GM03348 (cell line): ENCODE measurements at regions not wholly inside any gene's neighbourhood (a gene's known extent, or its start where the extent isn't known, plus 50 kb on each side); places are given as distances from the start of the nearest gene placed in this dataset.
"Not testable (repeated sequence)": the region's sequence is repeated elsewhere in the genome, so short reads cannot be mapped to it uniquely, and the experiment has no call there.

Experiments
- DNase-seq: peaks from one replicate; pipeline ENCODE4 v3.0.0; 2012; ENCODE audit warnings: low spot score

DNA sequence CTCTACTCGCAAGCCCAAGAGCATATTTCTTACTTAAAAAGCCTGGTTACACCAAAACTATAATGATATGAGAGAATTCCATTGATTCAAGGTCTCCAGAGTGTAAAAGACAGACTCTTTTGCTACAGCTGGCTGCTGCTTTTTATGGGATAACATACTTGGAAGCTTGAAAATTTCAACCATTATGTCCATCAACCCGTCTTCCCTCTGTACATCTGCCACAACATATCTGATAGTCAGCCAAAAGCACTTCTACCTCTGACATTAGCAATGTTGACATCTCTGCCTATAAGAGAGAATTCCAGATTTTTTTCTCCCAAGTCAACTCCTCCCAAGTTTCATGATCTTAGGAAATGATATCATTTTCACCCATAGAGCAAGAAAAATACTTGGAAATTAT is 54.4 kb upstream of the IQCM start:
- no peak for DNase-seq

DNA sequence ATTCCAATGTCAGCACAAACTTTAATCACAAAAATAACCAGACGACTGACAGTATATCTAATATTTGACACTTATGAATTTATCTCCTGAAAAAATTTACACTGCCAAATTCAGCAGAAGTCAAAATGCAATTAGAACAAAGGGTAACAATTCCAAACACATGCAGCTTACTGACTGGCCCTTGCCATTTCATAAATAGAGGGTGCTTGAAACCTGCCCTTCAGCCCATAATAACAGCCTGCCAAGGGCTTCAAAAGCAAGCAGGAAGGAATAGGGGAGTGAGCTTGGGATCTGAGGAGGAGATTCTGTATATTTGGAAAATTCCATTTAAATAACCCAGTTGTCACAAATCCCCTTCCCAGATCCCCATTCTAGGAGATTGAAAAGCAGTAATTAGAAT is 66.1 kb upstream of the IQCM start:
- no peak for DNase-seq

DNA sequence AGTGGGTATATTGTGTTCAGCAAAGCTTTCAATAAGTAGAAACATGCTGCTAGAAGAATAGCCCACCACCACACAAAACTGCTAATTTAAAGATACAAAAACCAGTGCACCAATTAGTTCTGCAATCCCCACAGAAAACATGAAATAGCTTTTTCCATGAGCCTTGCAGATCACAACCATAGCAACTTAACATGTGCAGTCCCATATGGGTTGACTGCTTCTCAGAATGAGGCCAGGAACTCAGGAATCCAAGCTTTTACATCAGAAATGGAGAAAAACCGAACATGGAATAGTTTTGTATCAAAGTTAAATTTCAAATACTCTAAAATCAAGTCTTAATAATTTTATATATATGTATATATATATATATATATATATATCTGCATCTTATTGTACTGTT is 66.6 kb upstream of the IQCM start:
- no peak for DNase-seq

DNA sequence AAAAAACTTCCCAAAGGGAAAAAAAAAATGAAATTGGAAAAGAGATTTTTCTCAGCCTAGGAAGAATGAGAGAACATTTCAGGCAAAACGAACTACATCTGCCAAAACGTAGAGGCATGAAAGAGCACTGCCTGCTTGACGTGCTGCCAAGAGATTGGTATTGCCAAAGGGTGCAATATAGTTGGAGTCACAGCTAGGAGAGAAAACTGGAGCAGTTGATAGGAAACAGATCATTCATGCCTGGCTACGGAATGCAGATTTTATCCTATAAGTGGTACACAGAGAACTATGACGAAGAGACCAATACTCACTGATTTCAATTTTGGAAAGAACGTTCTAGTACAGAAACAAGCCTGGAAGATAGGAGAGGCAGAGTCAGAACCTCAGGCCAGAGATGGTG is 68.4 kb upstream of the IQCM start:
- DNase-seq: peak; percentile 15

DNA sequence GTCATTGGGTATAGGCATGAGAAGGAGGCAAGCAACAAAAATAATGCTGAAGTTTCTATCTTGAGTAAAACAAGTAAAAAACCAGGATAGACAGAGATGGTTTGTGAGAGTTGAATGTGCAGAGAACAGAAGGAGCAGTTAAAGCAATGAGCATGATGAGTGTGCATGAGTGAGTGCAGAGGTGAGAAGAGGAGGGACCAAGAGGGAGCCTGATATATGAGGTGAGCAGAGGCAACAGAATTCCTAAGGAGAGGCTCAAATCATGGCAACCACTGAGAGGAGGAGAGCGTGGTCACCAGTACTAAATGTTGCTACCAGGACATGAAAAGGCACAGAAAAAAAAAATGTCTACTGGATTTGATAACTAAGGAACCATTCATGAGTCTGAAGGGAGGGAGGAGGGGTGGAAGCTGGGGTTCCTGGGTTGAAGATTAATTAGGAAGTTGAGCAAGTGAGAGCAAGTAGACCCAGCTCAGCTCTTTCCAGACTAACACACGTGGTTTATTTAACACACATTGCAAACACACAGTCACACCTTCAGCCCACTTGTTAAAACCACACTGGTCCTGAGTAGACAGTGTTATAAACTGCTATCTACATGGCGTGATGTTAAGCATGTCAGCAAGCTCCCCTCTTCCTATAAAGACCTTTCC is 69.0 kb upstream of the IQCM start:
- no peak for DNase-seq

DNA sequence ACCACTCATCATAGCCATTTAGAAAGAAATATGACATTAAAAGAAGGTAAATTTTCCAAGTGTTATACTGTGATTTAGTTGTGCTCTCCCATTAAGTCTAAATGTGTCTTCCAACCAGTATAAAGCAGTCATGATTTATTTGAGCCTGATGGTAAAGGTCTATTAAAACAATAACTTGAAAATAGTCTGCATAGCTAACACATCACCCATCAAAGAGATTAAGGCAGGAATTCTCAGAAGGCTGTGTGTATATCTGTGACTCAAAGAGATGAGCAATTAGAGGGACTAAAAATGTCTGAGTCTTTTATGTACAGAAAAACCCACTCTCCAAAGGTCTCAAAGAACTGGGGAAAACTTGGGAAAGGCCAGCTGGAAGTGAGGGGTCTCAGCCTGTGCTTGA is 70.3 kb upstream of the IQCM start:
- DNase-seq: peak; percentile 54

DNA sequence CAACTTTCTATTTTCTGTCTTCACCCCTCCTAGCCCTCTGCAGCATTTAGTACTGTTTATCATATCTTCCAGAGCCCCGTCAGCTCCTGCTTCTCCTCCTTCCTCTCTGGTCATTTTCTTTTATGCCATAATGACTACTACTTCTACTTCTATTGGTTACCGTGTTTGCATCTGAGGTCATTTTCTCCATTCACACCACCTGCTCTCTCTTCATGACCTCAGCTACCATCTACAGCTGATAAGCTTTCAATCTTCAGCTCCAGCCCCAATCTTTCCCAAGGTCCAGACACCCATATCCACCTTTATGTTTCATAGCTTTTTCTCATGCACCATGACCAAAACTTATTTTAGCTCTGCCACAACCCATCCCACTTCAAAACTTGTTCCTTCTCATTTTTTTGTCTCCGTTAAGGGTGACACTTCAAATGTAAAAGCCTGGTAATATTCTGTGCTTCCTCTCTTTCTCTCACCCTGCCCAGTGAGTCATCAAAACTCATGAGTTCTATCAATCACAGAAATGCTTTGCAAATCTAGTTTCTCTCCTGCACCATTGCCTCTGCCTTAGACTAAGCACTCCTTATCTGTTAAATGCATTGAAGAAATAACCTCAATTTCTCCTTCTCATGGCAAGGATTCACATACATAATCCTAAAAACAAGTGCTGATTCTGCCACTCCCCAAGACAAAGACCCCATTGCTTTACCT is 71.3 kb upstream of the IQCM start:
- no peak for DNase-seq

DNA sequence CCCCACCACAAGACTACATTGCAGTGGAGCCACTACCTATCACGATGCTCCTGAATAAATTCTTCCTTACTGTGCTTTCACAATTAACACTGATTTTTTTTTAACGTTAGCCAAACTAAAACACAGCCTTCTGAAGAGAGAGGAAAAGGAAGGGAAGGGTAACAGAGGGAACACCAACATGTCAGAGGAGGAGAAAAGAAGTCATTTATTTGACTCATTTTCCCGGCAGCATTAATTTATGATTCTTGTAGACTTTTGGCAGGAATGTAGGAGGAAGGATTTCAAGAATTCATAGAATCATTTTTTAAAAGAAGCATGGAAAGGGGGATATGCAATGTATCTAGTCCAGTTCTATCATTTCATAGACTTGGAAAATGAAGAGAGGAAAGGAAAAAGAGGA is 74.3 kb upstream of the IQCM start:
- DNase-seq: peak; percentile 13

DNA sequence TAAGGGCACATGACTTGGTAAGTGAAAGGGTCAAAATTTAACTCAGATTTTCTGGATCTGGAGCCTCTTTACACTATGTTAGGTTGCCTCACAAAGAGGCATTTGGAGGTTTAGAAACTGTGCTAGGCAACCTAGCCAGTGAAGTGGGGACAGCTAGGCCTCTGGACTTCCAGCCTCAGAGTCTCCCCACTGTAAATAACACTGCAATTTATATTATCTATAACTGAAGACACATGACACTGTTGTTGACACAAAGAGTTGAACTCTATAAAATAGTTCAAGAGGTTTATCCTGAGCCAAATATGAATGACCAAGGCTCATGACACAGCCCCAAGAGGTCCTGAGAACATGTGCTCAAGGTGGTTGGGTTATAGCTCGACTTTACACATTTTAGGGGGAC is 74.9 kb upstream of the IQCM start:
- DNase-seq: no peak

DNA sequence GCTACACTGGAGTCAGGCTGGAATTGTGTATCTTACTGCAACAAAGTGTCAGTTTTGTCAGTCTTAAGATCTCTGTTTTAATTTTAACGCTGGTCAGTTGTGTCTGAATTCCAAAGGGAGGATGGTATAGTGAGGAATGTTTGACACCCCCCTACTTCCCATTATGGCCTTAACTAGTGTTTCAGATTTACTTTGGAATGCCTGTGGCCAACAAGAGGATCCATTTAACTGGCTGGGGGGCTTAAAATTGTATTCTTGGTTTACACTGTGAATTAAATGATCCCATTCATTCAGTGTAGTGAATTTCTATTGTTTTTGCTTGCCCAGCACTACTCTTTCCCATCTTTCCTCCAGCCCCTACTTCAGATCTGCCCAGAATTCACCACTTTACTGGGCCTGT is 75.8 kb upstream of the IQCM start:
- DNase-seq: no peak

DNA sequence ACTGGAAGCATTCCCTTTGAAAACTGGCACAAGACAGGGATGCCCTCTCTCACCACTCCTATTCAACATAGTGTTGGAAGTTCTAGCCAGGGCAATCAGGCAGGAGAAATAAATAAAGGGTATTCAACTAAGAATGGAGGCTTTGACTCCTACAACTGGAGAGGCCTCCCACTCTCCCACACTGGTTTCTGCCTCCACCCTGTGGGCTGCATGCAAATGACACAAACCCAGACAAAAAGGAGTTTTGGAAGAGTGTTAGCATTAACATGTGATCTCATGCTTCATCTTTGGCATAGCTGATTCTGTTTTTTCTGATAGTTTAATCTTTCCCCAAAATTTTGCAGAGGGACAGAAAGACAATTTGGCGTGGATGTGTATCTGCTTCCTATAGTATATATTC is 80.8 kb upstream of the IQCM start:
- peak; percentile 67 for DNase-seq

DNA sequence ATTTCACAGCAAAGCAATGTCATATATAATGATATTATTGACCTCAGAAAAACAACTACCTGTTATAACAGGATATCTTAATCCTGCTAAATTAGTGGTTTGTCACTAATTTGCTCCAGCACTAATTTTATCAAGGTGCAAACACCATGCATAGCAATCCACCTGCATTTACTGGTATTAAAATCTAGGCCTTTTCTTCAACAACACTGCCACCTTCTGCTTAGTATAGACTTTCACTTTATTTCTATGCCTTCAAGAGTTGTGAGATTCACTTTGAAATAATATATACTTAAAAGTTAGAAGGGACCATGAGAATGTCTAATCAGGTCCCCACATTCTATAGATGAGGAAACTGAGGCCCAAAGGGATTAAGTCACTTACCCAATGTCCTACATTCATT is 82.1 kb upstream of the IQCM start:
- DNase-seq: peak; percentile 27

DNA sequence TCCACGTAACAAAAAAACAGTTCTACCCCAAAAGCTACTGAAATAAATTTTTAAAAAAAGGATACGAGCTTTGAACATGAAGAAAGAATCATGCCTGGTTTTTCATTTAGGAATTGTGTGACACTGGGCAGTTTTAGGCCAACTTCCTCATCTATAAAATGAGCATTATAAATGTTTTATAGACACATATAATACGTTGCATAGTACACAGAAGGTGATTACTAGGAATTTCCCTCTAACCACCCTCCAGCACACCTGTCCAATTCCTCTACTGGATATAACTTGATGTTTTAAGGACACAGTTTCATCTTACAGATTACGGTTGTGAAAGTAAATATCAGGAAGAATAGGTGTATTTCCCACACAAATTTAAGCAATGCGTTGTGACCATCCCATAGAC is 85.5 kb upstream of the IQCM start:
- DNase-seq: no peak

DNA sequence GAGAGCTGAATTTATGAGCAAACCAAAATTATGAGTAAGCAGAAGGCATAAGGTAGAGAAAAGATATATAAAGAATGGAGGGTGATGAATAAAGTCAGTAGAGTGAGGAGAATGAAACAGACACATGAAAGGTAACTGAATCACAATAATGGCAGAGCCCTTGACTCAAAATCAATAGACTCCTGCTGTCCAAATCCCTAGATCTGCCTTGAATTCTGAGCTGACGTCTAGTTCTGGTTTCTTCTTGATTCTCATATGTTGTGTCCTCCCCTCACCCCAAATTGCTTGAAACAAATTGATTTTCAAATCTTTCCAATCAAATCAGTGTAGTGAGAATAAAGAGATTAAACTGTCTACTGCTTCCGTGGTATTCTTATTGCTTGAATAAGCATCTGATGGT is 86.6 kb upstream of the IQCM start:
- DNase-seq: no peak

DNA sequence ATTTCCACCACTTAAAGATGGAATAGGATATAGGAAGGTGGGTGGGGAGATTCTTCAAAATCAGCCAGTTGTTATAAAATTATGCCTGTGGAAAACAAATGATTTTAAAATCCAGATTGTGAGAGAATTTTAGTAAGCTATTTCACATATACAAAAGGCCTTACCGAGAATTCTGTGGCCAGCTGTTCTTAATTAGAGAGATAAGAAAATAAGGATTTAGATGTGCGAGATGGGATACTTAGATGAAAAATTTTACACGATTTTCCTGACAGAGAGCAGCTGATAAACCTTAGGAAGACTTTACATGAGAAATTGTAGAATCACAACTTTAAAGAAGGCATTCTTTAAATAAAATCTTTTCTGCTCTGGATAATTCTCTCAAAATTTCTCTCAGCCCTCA is 94.5 kb upstream of the IQCM start:
- no peak for DNase-seq

DNA sequence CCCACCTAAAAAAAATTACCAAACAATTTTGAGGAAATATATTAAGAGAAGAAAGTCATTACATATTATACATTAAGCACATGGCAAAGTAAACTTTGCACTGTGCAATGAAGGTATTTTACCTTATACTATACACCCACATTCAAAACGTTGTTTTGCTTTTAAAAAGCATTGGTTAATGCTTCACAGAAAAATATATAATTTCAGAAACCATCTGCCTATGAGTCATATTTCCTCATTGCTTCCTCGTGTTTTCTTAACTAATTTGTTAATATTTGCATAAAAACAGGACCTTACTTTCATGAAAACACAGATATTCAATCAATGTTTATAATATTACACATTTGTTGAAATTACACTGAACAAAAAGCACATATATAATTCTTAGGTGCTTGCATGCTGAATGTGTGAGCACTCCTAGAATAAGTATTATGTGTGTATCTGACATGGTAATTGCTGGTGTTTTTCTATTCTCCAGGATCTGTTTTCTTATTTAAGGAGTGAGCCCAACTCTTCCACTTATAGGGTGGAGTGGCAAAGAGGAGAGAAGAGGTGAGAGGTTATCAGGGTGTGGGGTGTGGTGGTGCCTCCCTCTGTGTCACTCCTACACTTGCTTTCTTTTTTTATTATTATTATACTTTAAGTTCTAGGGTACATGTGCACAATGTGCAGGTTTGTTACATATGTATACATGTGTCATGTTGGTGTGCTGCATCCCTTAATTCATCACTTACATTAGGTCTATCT is 95.1 kb upstream of the IQCM start:
- DNase-seq: no peak

DNA sequence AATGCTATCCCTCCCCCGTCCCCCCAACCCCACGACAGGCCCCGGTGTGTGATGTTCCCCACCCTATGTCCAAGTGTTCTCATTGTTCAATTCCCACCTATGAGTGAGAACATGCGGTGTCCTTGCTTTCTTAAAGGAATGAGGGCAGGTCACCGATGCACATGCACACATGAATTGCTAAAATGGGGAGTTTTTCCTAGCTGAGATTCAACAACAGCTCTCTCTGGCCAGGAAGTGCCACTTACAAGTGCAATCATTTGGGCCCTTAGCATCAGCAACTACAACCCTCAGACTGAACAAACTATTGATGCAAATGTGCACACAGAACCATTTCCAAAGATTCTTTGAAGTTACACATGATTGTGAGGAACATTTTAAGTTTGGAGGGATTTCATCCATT is 95.7 kb upstream of the IQCM start:
- no peak for DNase-seq

DNA sequence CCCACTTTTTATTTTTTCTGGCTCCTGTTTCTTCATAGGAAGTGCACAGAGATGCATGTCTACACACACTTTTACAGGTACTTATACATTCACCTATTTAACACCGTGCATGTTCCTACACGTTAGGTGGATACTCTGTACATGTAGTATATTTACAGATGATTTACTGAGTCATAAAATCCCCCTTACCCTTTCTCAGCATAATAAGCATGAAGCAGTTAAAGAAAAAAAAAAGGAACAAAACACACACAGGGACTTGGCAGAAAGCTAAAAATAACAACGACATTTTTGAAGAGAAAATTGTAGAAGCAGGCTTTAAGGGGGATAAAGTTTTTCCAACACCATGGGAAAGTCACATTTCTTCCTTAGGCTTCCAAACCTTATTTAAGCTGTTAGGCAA is 96.4 kb upstream of the IQCM start:
- no peak for DNase-seq

DNA sequence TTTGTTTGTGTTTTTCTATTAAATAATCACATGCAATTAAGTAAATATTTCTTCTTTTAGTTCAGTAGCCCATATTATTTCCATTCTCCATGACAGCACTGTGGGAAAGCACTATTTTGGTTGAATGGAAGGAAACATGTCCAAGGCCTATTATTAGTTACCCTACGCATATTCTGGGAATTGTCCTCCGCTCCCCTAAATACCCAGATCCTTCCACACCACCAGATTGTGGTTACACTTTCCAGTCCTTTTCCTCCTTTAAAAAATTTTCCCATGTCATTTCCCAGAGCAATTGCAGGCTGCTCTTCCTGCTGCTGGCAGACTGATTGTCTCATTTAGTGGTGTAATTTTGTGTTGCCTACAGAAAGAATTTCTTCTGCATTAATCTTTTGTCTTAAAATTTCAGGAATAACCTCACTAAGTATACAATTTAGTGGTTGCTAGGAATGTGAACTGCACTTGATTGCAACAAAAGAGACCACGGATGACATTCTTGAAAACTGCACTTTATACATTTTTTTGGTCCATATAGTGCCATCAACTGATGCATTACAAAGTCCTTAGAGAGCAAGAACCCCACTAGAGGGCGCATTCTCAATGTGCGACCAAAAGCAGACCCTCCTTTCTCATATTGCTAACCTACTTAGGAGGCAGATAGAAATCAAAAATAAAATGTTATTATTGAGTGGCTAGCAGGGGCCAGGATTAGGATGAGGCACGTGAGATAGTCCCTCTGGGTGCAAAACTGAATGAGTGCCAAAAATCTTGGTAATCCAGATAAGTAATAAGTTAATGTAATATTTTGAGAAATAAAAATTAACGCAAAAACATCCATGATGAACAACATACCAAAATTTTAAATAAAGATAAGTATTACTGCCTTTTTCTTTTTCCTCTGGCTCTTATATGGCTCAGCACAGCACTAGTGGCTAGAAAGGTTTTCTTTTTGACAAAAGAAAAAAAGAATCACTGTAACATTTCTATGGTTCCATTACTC is 98.8 kb upstream of the IQCM start:
- peak; percentile 70 for DNase-seq

DNA sequence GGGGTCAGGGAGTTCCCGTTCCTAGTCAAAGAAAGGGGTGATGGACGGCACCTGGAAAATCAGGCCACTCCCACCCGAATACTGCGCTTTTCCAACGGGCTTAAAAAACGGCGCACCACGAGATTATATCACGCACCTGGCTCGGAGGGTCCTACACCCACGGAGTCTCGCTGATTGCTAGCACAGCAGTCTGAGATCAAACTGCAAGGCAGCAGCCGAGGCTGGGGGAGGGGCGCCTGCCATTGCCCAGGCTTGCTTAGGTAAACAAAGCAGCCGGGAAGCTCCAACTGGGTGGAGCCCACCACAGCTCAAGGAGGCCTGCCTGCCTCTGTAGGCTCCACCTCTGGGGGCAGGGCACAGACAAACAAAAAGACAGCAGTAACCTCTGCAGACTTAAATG is 100.1 kb upstream of the IQCM start:
- not testable (repeated sequence) for DNase-seq

DNA sequence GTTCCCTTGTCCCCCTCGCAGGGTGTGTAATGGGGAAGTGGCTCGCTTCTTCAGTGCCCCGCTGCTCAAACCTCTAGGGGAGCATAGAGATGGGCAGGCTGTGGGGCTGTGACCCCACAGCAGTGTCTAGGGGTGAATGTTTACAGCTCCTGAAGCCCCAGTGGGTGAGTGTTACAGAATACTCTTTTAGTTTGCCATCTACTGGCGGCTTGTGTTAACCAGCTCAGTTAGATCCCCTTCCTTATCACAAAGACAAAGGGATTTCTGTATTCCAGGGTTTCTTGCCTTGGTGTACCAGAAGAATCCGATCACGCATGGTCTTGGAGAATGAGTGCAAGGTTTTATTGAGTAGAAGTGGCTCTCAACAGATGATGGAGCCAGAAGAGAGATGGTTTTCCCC is 108.1 kb upstream of the IQCM start:
- DNase-seq: no peak

DNA sequence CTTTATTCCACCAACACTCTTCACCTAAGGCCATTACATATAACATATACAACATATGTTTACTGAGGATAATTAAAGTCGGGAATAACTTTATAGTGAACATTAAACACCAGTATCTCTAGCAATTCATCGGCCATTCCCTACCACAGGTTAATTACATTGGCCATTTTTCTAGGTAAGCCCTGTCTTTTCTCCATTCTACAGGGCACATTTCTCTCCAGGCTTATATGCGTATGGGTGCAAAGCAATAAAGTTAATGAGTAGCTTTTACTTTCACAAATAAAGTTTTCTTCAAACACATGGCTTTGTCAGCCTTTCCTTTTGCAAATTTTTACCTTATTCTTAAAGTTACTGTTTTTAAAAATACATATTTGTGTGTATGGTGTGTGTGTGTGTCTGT is 111.9 kb upstream of the IQCM start:
- DNase-seq: no peak
